ENCODE measurements at regions not wholly inside any gene's neighbourhood (a gene's known extent, or its start where the extent isn't known, plus 50 kb on each side); places are given as distances from the start of the nearest gene placed in this dataset.

- Histone ChIP-seq H3K9ac (ENCODE audit: low read length) (no peak overlapping the region), H3K9me3 (ENCODE audit: control insufficient read depth, low read length) (peaks cover 9% of the 10 kb centered on the region), H3K36me3 (ENCODE audit: control insufficient read depth, insufficient read depth, low read length, severe bottlenecking) (no peaks in the 10 kb centered on the region), H3K4me3 (ENCODE audit: low read length) (no peak overlapping the region), H3K4me1 (ENCODE audit: control insufficient read depth, insufficient read depth, low read length) (peaks cover 4% of the 10 kb centered on the region), H3K27me3 (replicated peaks; ENCODE audit: control insufficient read depth, insufficient read depth, low read length) (no peaks in the 10 kb centered on the region)
- peak; percentile 76 for DNase-seq (ENCODE audit: low read depth)
Measured at GRCh38 chr10:83432261-83433045, 706.9 kb upstream of the GHITM start.

DNA sequence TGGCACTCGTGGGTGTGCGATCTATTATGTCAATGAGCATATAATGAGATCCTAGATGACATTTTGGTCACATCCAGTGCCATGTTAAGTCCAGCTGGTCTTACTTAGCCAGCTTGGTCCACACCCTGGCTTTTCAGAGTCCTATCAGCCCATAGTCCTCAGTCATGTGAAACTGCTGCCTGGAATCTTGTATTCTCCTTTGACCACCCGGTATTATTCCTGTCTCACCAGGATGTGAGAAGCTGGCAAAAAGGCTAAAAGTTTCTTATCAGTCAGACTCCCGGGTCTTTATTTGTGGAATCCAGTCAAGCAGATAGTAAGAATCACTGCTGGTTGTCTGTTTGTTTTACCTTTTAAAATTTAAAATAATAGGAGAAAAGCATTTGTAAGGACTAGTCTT lies 705.6 kb upstream of the GHITM start:
- no peaks in the 10 kb centered on the region for H3K36me3 ChIP-seq (ENCODE audit: control insufficient read depth, insufficient read depth, low read length, severe bottlenecking)
- peaks cover 9% of the 10 kb centered on the region for H3K9me3 ChIP-seq (ENCODE audit: control insufficient read depth, low read length)
- no peak for DNase-seq (ENCODE audit: low read depth)
- peaks cover 4% of the 10 kb centered on the region for H3K4me1 ChIP-seq (ENCODE audit: control insufficient read depth, insufficient read depth, low read length)
- H3K4me3 ChIP-seq (ENCODE audit: low read length), result no peak overlapping the region
- H3K9ac ChIP-seq (ENCODE audit: low read length), result no peak overlapping the region
- H3K27me3 ChIP-seq (replicated peaks; ENCODE audit: control insufficient read depth, insufficient read depth, low read length), result no peaks in the 10 kb centered on the region

GRCh38 chr10:83448013-83448412 lies 691.3 kb upstream of the GHITM start:
- H3K9ac ChIP-seq (ENCODE audit: low read length), result no peak overlapping the region
- DNase-seq (ENCODE audit: low read depth), result no peak
- H3K4me3 ChIP-seq (ENCODE audit: low read length), result no peak overlapping the region
- H3K9me3 ChIP-seq (ENCODE audit: control insufficient read depth, low read length), result no peaks in the 10 kb centered on the region
- H3K27me3 ChIP-seq (replicated peaks; ENCODE audit: control insufficient read depth, insufficient read depth, low read length), result no peaks in the 10 kb centered on the region
- H3K4me1 ChIP-seq (ENCODE audit: control insufficient read depth, insufficient read depth, low read length), result no peaks in the 10 kb centered on the region
- no peaks in the 10 kb centered on the region for H3K36me3 ChIP-seq (ENCODE audit: control insufficient read depth, insufficient read depth, low read length, severe bottlenecking)

DNA sequence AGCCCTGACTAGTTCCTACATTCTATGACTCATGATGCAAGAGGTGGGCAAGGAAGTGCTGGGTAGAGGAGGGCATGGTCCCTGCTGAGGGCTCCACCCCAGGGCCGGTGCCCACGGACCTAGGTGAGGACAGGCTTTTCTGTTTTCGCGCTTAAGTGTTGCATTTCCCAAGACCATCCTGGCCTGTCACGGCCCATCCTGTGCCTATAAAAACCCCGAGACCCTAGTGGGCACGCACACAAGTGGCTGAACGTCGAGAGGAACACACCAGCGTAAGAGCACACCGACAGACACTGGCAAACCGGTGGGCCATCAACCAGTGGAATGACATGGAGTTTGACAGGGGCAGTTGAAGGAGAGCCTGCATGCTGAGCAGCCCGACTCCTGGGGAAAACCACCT lies 680.7 kb upstream of the GHITM start:
- Histone ChIP-seq H3K9me3 (ENCODE audit: control insufficient read depth, low read length) (no peaks in the 10 kb centered on the region), H3K4me1 (ENCODE audit: control insufficient read depth, insufficient read depth, low read length) (no peaks in the 10 kb centered on the region), H3K9ac (ENCODE audit: low read length) (no peak overlapping the region), H3K27me3 (replicated peaks; ENCODE audit: control insufficient read depth, insufficient read depth, low read length) (no peaks in the 10 kb centered on the region), H3K36me3 (ENCODE audit: control insufficient read depth, insufficient read depth, low read length, severe bottlenecking) (no peaks in the 10 kb centered on the region), H3K4me3 (ENCODE audit: low read length) (no peak overlapping the region)
- no peak for DNase-seq (ENCODE audit: low read depth)

DNA sequence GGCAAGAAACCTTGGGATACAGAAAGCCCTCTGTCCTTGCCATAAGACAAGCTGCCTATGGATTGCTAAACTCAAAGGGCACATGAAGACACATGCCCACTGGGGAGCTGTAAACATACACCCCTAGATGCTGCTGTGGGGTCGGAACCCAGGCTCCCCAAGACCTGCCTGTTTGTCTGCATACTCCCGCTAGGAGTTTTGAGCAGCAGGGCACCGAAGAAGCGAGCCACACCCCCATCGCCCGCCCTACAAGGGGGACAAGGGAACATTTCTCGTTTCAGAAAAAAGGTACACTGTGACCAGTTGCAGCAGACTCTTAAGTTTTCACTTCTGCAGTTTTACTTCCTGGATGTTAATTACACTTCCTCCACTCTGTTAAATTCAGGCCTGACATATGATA lies 680.2 kb upstream of the GHITM start:
- no peak overlapping the region for H3K9ac ChIP-seq (ENCODE audit: low read length)
- no peaks in the 10 kb centered on the region for H3K27me3 ChIP-seq (replicated peaks; ENCODE audit: control insufficient read depth, insufficient read depth, low read length)
- H3K4me3 ChIP-seq (ENCODE audit: low read length), result no peak overlapping the region
- no peaks in the 10 kb centered on the region for H3K9me3 ChIP-seq (ENCODE audit: control insufficient read depth, low read length)
- H3K36me3 ChIP-seq (ENCODE audit: control insufficient read depth, insufficient read depth, low read length, severe bottlenecking), result no peaks in the 10 kb centered on the region
- DNase-seq (ENCODE audit: low read depth), result no peak
- H3K4me1 ChIP-seq (ENCODE audit: control insufficient read depth, insufficient read depth, low read length), result no peaks in the 10 kb centered on the region

GRCh38 chr10:83469728-83470331 lies 669.5 kb upstream of the GHITM start:
- H3K4me1 ChIP-seq (ENCODE audit: control insufficient read depth, insufficient read depth, low read length), result no peaks in the 10 kb centered on the region
- no peak overlapping the region for H3K9ac ChIP-seq (ENCODE audit: low read length)
- no peak overlapping the region for H3K4me3 ChIP-seq (ENCODE audit: low read length)
- H3K27me3 ChIP-seq (replicated peaks; ENCODE audit: control insufficient read depth, insufficient read depth, low read length), result no peaks in the 10 kb centered on the region
- DNase-seq (ENCODE audit: low read depth), result peak; percentile 27
- H3K9me3 ChIP-seq (ENCODE audit: control insufficient read depth, low read length), result no peaks in the 10 kb centered on the region
- H3K36me3 ChIP-seq (ENCODE audit: control insufficient read depth, insufficient read depth, low read length, severe bottlenecking), result no peaks in the 10 kb centered on the region

GRCh38 chr10:83476211-83476610 lies 663.1 kb upstream of the GHITM start:
- H3K4me1 ChIP-seq (ENCODE audit: control insufficient read depth, insufficient read depth, low read length), result no peaks in the 10 kb centered on the region
- no peak overlapping the region for H3K9ac ChIP-seq (ENCODE audit: low read length)
- no peak overlapping the region for H3K4me3 ChIP-seq (ENCODE audit: low read length)
- no peaks in the 10 kb centered on the region for H3K36me3 ChIP-seq (ENCODE audit: control insufficient read depth, insufficient read depth, low read length, severe bottlenecking)
- DNase-seq (ENCODE audit: low read depth), result no peak
- H3K9me3 ChIP-seq (ENCODE audit: control insufficient read depth, low read length), result peaks cover 3% of the 10 kb centered on the region
- no peaks in the 10 kb centered on the region for H3K27me3 ChIP-seq (replicated peaks; ENCODE audit: control insufficient read depth, insufficient read depth, low read length)

GRCh38 chr10:83489161-83489560 lies 650.1 kb upstream of the GHITM start:
- Histone ChIP-seq H3K9me3 (ENCODE audit: control insufficient read depth, low read length) (no peaks in the 10 kb centered on the region), H3K27me3 (replicated peaks; ENCODE audit: control insufficient read depth, insufficient read depth, low read length) (no peaks in the 10 kb centered on the region), H3K4me1 (ENCODE audit: control insufficient read depth, insufficient read depth, low read length) (no peaks in the 10 kb centered on the region), H3K36me3 (ENCODE audit: control insufficient read depth, insufficient read depth, low read length, severe bottlenecking) (no peaks in the 10 kb centered on the region), H3K4me3 (ENCODE audit: low read length) (no peak overlapping the region), H3K9ac (ENCODE audit: low read length) (no peak overlapping the region)
- no peak for DNase-seq (ENCODE audit: low read depth)

DNA sequence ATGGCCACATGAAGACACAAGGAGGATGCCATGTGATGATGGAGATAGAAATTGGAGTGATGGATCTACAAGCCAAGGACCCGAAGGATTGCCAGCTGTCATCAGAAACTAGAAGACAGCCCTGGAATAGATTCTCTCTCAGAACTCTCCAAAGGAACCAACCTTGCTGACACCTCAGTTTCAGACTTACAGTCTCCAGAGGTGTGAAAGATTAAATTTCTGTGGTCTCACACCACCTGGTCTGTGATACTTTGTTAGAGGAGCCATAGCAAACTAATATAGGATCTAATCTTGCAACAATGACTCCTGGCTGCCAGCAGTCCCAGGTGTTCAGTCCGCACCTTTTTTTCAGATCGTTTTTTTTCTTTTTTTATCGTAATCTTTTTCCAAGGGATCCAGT lies 647.3 kb upstream of the GHITM start:
- H3K9me3 ChIP-seq (ENCODE audit: control insufficient read depth, low read length), result no peaks in the 10 kb centered on the region
- no peaks in the 10 kb centered on the region for H3K4me1 ChIP-seq (ENCODE audit: control insufficient read depth, insufficient read depth, low read length)
- H3K9ac ChIP-seq (ENCODE audit: low read length), result no peak overlapping the region
- no peak for DNase-seq (ENCODE audit: low read depth)
- no peaks in the 10 kb centered on the region for H3K27me3 ChIP-seq (replicated peaks; ENCODE audit: control insufficient read depth, insufficient read depth, low read length)
- no peaks in the 10 kb centered on the region for H3K36me3 ChIP-seq (ENCODE audit: control insufficient read depth, insufficient read depth, low read length, severe bottlenecking)
- H3K4me3 ChIP-seq (ENCODE audit: low read length), result no peak overlapping the region

GRCh38 chr10:83512681-83513080 lies 626.6 kb upstream of the GHITM start:
- no peak overlapping the region for H3K9ac ChIP-seq (ENCODE audit: low read length)
- no peaks in the 10 kb centered on the region for H3K36me3 ChIP-seq (ENCODE audit: control insufficient read depth, insufficient read depth, low read length, severe bottlenecking)
- no peaks in the 10 kb centered on the region for H3K27me3 ChIP-seq (replicated peaks; ENCODE audit: control insufficient read depth, insufficient read depth, low read length)
- H3K9me3 ChIP-seq (ENCODE audit: control insufficient read depth, low read length), result no peaks in the 10 kb centered on the region
- no peaks in the 10 kb centered on the region for H3K4me1 ChIP-seq (ENCODE audit: control insufficient read depth, insufficient read depth, low read length)
- DNase-seq (ENCODE audit: low read depth), result no peak
- H3K4me3 ChIP-seq (ENCODE audit: low read length), result no peak overlapping the region

- Histone ChIP-seq H3K4me1 (ENCODE audit: control insufficient read depth, insufficient read depth, low read length) (no peaks in the 10 kb centered on the region), H3K4me3 (ENCODE audit: low read length) (no peak overlapping the region), H3K36me3 (ENCODE audit: control insufficient read depth, insufficient read depth, low read length, severe bottlenecking) (no peaks in the 10 kb centered on the region), H3K9me3 (ENCODE audit: control insufficient read depth, low read length) (no peaks in the 10 kb centered on the region), H3K27me3 (replicated peaks; ENCODE audit: control insufficient read depth, insufficient read depth, low read length) (no peaks in the 10 kb centered on the region), H3K9ac (ENCODE audit: low read length) (no peak overlapping the region)
- no peak for DNase-seq (ENCODE audit: low read depth)
Measured at GRCh38 chr10:83515001-83515400, 624.3 kb upstream of the GHITM start.

DNA sequence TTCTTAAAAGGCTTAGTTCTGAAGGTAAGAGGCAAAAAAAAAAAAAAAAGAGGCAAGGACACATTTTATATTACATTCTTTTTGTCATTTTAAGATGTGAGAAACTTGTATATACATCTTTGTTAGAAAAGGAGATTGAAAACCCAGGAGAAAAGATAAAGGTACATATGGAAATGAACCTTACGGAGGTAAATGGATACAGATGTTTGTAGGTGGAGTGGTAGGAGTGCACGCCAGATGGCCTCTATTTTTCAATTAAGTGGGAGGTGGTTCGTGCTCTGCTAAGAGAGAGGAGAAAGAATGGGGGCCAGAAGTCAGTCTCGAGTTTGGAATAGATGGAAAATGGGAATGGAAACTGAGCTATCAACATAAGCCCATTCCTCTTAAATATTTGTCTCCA lies 622.5 kb upstream of the GHITM start:
- H3K9me3 ChIP-seq (ENCODE audit: control insufficient read depth, low read length), result no peaks in the 10 kb centered on the region
- DNase-seq (ENCODE audit: low read depth), result no peak
- H3K9ac ChIP-seq (ENCODE audit: low read length), result no peak overlapping the region
- H3K36me3 ChIP-seq (ENCODE audit: control insufficient read depth, insufficient read depth, low read length, severe bottlenecking), result no peaks in the 10 kb centered on the region
- no peaks in the 10 kb centered on the region for H3K27me3 ChIP-seq (replicated peaks; ENCODE audit: control insufficient read depth, insufficient read depth, low read length)
- no peak overlapping the region for H3K4me3 ChIP-seq (ENCODE audit: low read length)
- H3K4me1 ChIP-seq (ENCODE audit: control insufficient read depth, insufficient read depth, low read length), result no peaks in the 10 kb centered on the region
